ENCODE measurements at regions not wholly inside any gene's neighbourhood (a gene's known extent, or its start where the extent isn't known, plus 50 kb on each side); places are given as distances from the start of the nearest gene placed in this dataset.

GRCh38 chr15:86018679-86019078 is 61.0 kb upstream of the AGBL1 start:
- DNase-seq = no peak

GRCh38 chr15:86021281-86022264 is 58.1 kb upstream of the AGBL1 start:
- Histone ChIP-seq H3K4me3 (no peak overlapping the region), H3K9me3 (no peaks in the 10 kb centered on the region), H3K36me3 (ENCODE audit: low read depth) (no peaks in the 10 kb centered on the region), H3K4me1 (ENCODE audit: low read depth) (no peaks in the 10 kb centered on the region)
- peak; percentile 22 for ATAC-seq
- TF ChIP-seq CTCF (IDR thresholded peaks at IDR 0.05) = no peak
- intact Hi-C loops (cut with DNase I, micrococcal nuclease) = no loop called here
- DNase-seq = peak in 1 of 3 donors; percentile 17

More at GRCh38 chr15:86018679-86019078, 61.0 kb upstream of the AGBL1 start:
- H3K9me3 ChIP-seq = no peaks in the 10 kb centered on the region
- no peak for TF ChIP-seq CTCF (IDR thresholded peaks at IDR 0.05)
- no peaks in the 10 kb centered on the region for H3K4me1 ChIP-seq (ENCODE audit: low read depth)
- intact Hi-C loops (cut with DNase I, micrococcal nuclease) = no loop called here
- ATAC-seq = no peak
- no peaks in the 10 kb centered on the region for H3K36me3 ChIP-seq (ENCODE audit: low read depth)
- H3K4me3 ChIP-seq = no peak overlapping the region

- DNase-seq = no peak
- Histone ChIP-seq H3K4me1 (ENCODE audit: low read depth) (no peaks in the 10 kb centered on the region), H3K36me3 (ENCODE audit: low read depth) (no peaks in the 10 kb centered on the region), H3K4me3 (no peak overlapping the region), H3K9me3 (no peaks in the 10 kb centered on the region)
- TF ChIP-seq CTCF (IDR thresholded peaks at IDR 0.05) = no peak
- ATAC-seq = no peak
- intact Hi-C loops (cut with DNase I, micrococcal nuclease) = no loop called here
Measured at GRCh38 chr15:86028961-86029360, 50.7 kb upstream of the AGBL1 start.

Measured in mucosa of descending colon (tissue), 3 donors.